SK-N-SH (cell line): ENCODE measurements at regions not wholly inside any gene's neighbourhood (a gene's known extent, or its start where the extent isn't known, plus 50 kb on each side); places are given as distances from the start of the nearest gene placed in this dataset.

Experiments used
- CTCF ChIA-PET: fragments of 300-600, 350-600 bp; formaldehyde crosslinking; extraction: SDS; loops from one replicate; lab custom pipeline; 2021; lab: Yijun Ruan, JAX
- POLR2A ChIA-PET: fragments of 350-600 bp; sonication (Branson Sonifier 250); formaldehyde crosslinking; extraction: SDS; loops from one replicate; lab custom pipeline; 2020; ENCODE audit warnings: antibody characterized with exemption, inconsistent platforms; lab: Yijun Ruan, JAX
- DNase-seq: peaks from one replicate; pipeline ENCODE4 v3.0.0; 2012
- H2AFZ ChIP-seq: fragments of 200-600 bp; sonication (generic); 2 replicates; pipeline ENCODE4 v1.8.1; 2016; ENCODE audit warnings: antibody characterized with exemption, mild to moderate bottlenecking, low read depth
- H3F3A ChIP-seq: fragments of 200-600 bp; sonication (generic); replicated peaks from 2 replicates; pipeline ENCODE3; 2016; ENCODE audit warnings: antibody characterized with exemption, mild to moderate bottlenecking; ENCODE audit not compliant: insufficient read depth
- H3K27ac ChIP-seq, 2 experiments: fragments of 200-500 bp in 1 of 2; fragments of 200-600 bp in 1 of 2; sonication (Bioruptor generic) in 1 of 2; sonication (generic), shearing (Covaris generic) in 1 of 2; 2 replicates each; pipeline versions ENCODE4 v1.5.1 to v1.6.1; 2014 to 2016; ENCODE audit warnings: low read depth in 2 of 2, inconsistent platforms in 1 of 2, low read length in 1 of 2, mild to moderate bottlenecking in 1 of 2, mixed read lengths in 1 of 2
- H3K27me3 ChIP-seq: fragments of 200-600 bp; sonication (generic), shearing (Covaris generic); 2 replicates; pipeline ENCODE4 v1.6.1; 2016; ENCODE audit warnings: mixed run types; ENCODE audit not compliant: insufficient read depth
- H3K36me3 ChIP-seq, 2 experiments: fragments of 200-500 bp in 1 of 2; fragments of 200-600 bp in 1 of 2; sonication (Bioruptor generic) in 1 of 2; sonication (generic) in 1 of 2; replicated peaks in 1 of 2; 2 replicates each; pipeline versions ENCODE3 to v1.5.1; 2014 to 2016; ENCODE audit warnings: low read length in 1 of 2, mild to moderate bottlenecking in 1 of 2; ENCODE audit not compliant: insufficient read depth in 2 of 2, control insufficient read depth in 1 of 2
- H3K4me1 ChIP-seq, 2 experiments: fragments of 200-500 bp in 1 of 2; fragments of 200-600 bp in 1 of 2; sonication (Bioruptor generic) in 1 of 2; sonication (generic), shearing (Covaris generic) in 1 of 2; 2 replicates each; pipeline versions ENCODE4 v1.5.1 to v1.6.1; 2014 to 2016; ENCODE audit warnings: low read depth in 1 of 2, low read length in 1 of 2, mixed run types in 1 of 2; ENCODE audit not compliant: insufficient read depth in 2 of 2, control insufficient read depth in 1 of 2
- H3K4me2 ChIP-seq: fragments of 200-600 bp; sonication (generic), shearing (Covaris generic); 2 replicates; pipeline ENCODE4 v1.6.1; 2017; ENCODE audit warnings: mixed run types
- H3K4me3 ChIP-seq, 2 experiments: fragments of 200-500 bp in 1 of 2; fragments of 200-600 bp in 1 of 2; sonication (Bioruptor generic) in 1 of 2; sonication (generic), shearing (Covaris generic) in 1 of 2; 2 replicates each; pipeline versions ENCODE4 v1.5.1 to v1.8.1; 2014 to 2016; ENCODE audit warnings: low read depth in 2 of 2, inconsistent platforms in 1 of 2, low read length in 1 of 2, mild to moderate bottlenecking in 1 of 2, mixed read lengths in 1 of 2, moderate library complexity in 1 of 2
- H3K79me2 ChIP-seq: fragments of 200-600 bp; sonication (generic); 2 replicates; pipeline ENCODE4 v1.8.1; 2017; ENCODE audit warnings: mild to moderate bottlenecking; ENCODE audit not compliant: insufficient read depth
- H3K9ac ChIP-seq: fragments of 200-600 bp; sonication (generic); 2 replicates; pipeline ENCODE4 v1.6.1; 2017; ENCODE audit warnings: mixed run types
- H3K9me2 ChIP-seq: fragments of 200-600 bp; sonication (generic); 2 replicates; pipeline ENCODE4 v1.6.1; 2017; ENCODE audit warnings: mixed run types
- H3K9me3 ChIP-seq: fragments of 200-600 bp; sonication (generic); 2 replicates; pipeline ENCODE4 v1.6.1; 2017; ENCODE audit warnings: mixed run types, mild to moderate bottlenecking, moderate library complexity
- H4K20me1 ChIP-seq: fragments of 200-600 bp; sonication (generic); 2 replicates; pipeline ENCODE4 v1.6.1; 2017; ENCODE audit warnings: mild to moderate bottlenecking, mixed run types; ENCODE audit not compliant: insufficient read depth
- ELF1 ChIP-seq: IDR thresholded peaks from 2 replicates; pipeline ENCODE4 v1.4.0; 2012
- EZH2phosphoT487 ChIP-seq: fragments of 200-600 bp; sonication (generic); IDR thresholded peaks from 2 replicates; pipeline ENCODE4 v1.6.1; 2017; ENCODE audit warnings: low read depth, mixed run types, mild to moderate bottlenecking, antibody characterized with exemption, moderate library complexity, borderline replicate concordance
- FOSL2 ChIP-seq: IDR thresholded peaks from 2 replicates; pipeline ENCODE4 v1.4.0; 2012; ENCODE audit warnings: low read depth, mild to moderate bottlenecking, moderate library complexity, borderline replicate concordance
- FOXJ3 ChIP-seq: sonication (generic); formaldehyde crosslinking; IDR thresholded peaks from 2 replicates; pipeline ENCODE4 v1.5.1; 2020; ENCODE audit warnings: mild to moderate bottlenecking, missing genetic modification reagents
- FOXM1 ChIP-seq: IDR thresholded peaks from 2 replicates; pipeline ENCODE4 v1.4.0; 2012; ENCODE audit warnings: low read depth, mild to moderate bottlenecking
- GABPA ChIP-seq: IDR thresholded peaks from 2 replicates; pipeline ENCODE4 v1.4.0; 2012; ENCODE audit warnings: low read depth, mild to moderate bottlenecking
- GATA2 ChIP-seq: sonication (generic); formaldehyde crosslinking; IDR thresholded peaks from 2 replicates; pipeline ENCODE4 v1.5.0; 2020; ENCODE audit warnings: mild to moderate bottlenecking, missing genetic modification reagents
- MEF2A ChIP-seq: IDR thresholded peaks from 2 replicates; pipeline ENCODE4 v1.4.0; 2012; ENCODE audit warnings: low read depth, borderline replicate concordance
- NRF1 ChIP-seq: IDR thresholded peaks from 2 replicates; pipeline ENCODE4 v1.6.1; 2012; ENCODE audit warnings: low read depth, mild to moderate bottlenecking, low read length
- POLR2AphosphoS5 ChIP-seq: IDR thresholded peaks from 2 replicates; pipeline ENCODE4 v1.6.1; 2012; ENCODE audit warnings: low read depth, low read length
- RAD21 ChIP-seq: IDR thresholded peaks from 2 replicates; pipeline ENCODE4 v1.6.1; 2012; ENCODE audit warnings: mild to moderate bottlenecking, low read length
- RFX5 ChIP-seq: IDR thresholded peaks from 2 replicates; pipeline ENCODE4 v1.6.1; 2012; ENCODE audit warnings: mild to moderate bottlenecking, improper control_type of control experiment, low read length
- SMC3 ChIP-seq: IDR thresholded peaks from 2 replicates; pipeline ENCODE4 v1.6.1; 2012; ENCODE audit warnings: low read depth, low read length, improper control_type of control experiment
- TAF1 ChIP-seq: IDR thresholded peaks from 2 replicates; pipeline ENCODE4 v1.6.1; 2012; ENCODE audit warnings: low read depth, mild to moderate bottlenecking, low read length, moderate library complexity, borderline replicate concordance
- TCF12 ChIP-seq: IDR thresholded peaks from 2 replicates; pipeline ENCODE4 v1.4.0; 2012
- TEAD4 ChIP-seq: IDR thresholded peaks from 2 replicates; pipeline ENCODE4 v1.4.0; 2012; ENCODE audit warnings: mild to moderate bottlenecking, borderline replicate concordance; ENCODE audit not compliant: insufficient read depth
- YY1 ChIP-seq: IDR thresholded peaks from 2 replicates; pipeline ENCODE4 v1.4.0; 2012; ENCODE audit warnings: low read depth, mild to moderate bottlenecking
- WGBS: methylation state at CpG from one replicate; pipeline ENCODE4 v1.1.6; 2017; ENCODE audit warnings: low lambda C conversion rate; 5-methylcytosine and 5-hydroxymethylcytosine counted together
- TF ChIP-seq, protein P1 (sequence below): IDR thresholded peaks from 2 replicates; pipeline ENCODE4; 2012
- TF ChIP-seq, protein P2 (sequence below): fragments of 200-600 bp; sonication (generic); IDR thresholded peaks from 2 replicates; pipeline ENCODE4 v1.6.1; 2017; ENCODE audit warnings: antibody characterized with exemption, mild to moderate bottlenecking, moderate library complexity
- TF ChIP-seq, protein P3 (sequence below): IDR thresholded peaks from 2 replicates; pipeline ENCODE4 v1.4.0; 2012; ENCODE audit warnings: low read depth, borderline replicate concordance
- TF ChIP-seq, protein P4 (sequence below): fragments of 150-350 bp; IDR thresholded peaks from 2 replicates; pipeline ENCODE4 v1.6.1; 2017; ENCODE audit warnings: antibody characterized with exemption, low read length, low read depth, borderline replicate concordance

DNA sequence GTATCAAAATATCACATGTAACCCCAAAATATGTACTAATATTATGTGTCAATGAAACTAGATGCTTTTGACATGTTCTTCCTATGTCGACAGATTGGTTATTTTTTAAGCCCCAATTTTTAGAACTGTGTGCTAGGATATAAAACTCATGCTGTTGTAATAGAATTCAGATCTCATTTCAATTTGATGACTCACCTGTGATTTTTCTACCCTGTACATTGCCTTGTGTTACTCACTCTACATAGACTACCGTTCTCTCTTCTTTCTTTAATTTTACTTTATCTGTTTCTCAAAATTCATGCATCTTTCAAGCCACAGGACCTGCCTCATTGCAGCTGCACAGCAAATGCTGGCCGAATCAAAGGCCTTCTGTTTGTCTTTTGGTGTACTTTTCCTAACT lies 284.5 kb downstream of the MAT2B start:
- CTCF ChIA-PET: no interaction called here

DNA sequence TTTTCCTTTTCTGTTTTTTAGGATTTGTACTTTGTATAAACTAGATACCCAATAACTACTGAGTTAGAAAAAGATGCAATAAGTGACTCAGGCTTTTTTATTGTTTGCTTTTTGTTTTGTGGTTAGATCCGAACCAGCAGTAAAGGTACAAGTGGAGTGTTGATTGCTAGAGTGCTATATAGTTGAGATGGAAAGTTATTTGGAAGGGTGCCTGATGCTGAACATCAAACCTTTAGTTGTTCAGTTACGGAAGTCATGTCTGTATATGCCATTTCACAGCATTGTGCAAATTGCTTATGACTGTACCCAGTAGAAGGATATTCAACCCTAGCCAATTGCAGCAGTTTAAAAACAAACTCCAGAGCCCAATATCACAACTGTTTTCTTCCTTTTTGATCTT lies 285.1 kb downstream of the MAT2B start:
- Histone ChIP-seq H3F3A (no peaks in the 10 kb centered on the region), H3K4me2 (no peak overlapping the region), H3K36me3 (no peaks in the 10 kb centered on the region), H3K9me2 (peaks cover 3% of the 10 kb centered on the region; the same call in 1 of the 2 replicates), H3K79me2 (no peaks in the 10 kb centered on the region), H3K4me3 (no peak overlapping the region), H3K27ac (no peak overlapping the region), H3K9me3 (no peaks in the 10 kb centered on the region), H3K27me3 (no peaks in the 10 kb centered on the region), H2AFZ (no peak overlapping the region), H3K4me1 (no peaks in the 10 kb centered on the region), H4K20me1 (no peaks in the 10 kb centered on the region), H3K9ac (no peak overlapping the region)
- ChIA-PET POLR2A (no interaction called here), CTCF (no interaction called here)
- TF ChIP-seq NRF1 (no peak), ELF1 (no peak), POLR2AphosphoS5 (no peak), GABPA (no peak), RFX5 (no peak), RAD21 (no peak), EZH2phosphoT487 (no peak), TAF1 (no peak), FOSL2 (no peak), YY1 (no peak)
- TF ChIP-seq, protein P1, sequence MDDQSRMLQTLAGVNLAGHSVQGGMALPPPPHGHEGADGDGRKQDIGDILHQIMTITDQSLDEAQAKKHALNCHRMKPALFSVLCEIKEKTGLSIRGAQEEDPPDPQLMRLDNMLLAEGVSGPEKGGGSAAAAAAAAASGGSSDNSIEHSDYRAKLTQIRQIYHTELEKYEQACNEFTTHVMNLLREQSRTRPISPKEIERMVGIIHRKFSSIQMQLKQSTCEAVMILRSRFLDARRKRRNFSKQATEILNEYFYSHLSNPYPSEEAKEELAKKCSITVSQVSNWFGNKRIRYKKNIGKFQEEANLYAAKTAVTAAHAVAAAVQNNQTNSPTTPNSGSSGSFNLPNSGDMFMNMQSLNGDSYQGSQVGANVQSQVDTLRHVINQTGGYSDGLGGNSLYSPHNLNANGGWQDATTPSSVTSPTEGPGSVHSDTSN: no peak
- TF ChIP-seq, protein P2, sequence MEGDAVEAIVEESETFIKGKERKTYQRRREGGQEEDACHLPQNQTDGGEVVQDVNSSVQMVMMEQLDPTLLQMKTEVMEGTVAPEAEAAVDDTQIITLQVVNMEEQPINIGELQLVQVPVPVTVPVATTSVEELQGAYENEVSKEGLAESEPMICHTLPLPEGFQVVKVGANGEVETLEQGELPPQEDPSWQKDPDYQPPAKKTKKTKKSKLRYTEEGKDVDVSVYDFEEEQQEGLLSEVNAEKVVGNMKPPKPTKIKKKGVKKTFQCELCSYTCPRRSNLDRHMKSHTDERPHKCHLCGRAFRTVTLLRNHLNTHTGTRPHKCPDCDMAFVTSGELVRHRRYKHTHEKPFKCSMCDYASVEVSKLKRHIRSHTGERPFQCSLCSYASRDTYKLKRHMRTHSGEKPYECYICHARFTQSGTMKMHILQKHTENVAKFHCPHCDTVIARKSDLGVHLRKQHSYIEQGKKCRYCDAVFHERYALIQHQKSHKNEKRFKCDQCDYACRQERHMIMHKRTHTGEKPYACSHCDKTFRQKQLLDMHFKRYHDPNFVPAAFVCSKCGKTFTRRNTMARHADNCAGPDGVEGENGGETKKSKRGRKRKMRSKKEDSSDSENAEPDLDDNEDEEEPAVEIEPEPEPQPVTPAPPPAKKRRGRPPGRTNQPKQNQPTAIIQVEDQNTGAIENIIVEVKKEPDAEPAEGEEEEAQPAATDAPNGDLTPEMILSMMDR: no peak
- DNase-seq: no peak
- WGBS: 65% methylated on average over 2 of the region's 2 CpGs

More for the DNA sequence above, 284.5 kb downstream of the MAT2B start:
- H3F3A ChIP-seq: no peaks in the 10 kb centered on the region
- H3K27ac ChIP-seq: no peak overlapping the region
- H2AFZ ChIP-seq: no peak overlapping the region
- no peaks in the 10 kb centered on the region for H3K27me3 ChIP-seq
- POLR2A ChIA-PET: no interaction called here
- no peaks in the 10 kb centered on the region for H3K9me3 ChIP-seq
- H3K36me3 ChIP-seq: no peaks in the 10 kb centered on the region
- H4K20me1 ChIP-seq: no peaks in the 10 kb centered on the region
- TF ChIP-seq FOXM1: no peak
- no peak for TF ChIP-seq RAD21
- no peak for TF ChIP-seq GATA2
- no peak for TF ChIP-seq SMC3
- TF ChIP-seq NRF1: no peak
- TF ChIP-seq FOXJ3 (CRISPR knock-in tag): no peak
- no peak for TF ChIP-seq TCF12
- TF ChIP-seq, protein P3, sequence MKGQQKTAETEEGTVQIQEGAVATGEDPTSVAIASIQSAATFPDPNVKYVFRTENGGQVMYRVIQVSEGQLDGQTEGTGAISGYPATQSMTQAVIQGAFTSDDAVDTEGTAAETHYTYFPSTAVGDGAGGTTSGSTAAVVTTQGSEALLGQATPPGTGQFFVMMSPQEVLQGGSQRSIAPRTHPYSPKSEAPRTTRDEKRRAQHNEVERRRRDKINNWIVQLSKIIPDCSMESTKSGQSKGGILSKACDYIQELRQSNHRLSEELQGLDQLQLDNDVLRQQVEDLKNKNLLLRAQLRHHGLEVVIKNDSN: no peak
- TF ChIP-seq TAF1: no peak
- TF ChIP-seq, protein P4, sequence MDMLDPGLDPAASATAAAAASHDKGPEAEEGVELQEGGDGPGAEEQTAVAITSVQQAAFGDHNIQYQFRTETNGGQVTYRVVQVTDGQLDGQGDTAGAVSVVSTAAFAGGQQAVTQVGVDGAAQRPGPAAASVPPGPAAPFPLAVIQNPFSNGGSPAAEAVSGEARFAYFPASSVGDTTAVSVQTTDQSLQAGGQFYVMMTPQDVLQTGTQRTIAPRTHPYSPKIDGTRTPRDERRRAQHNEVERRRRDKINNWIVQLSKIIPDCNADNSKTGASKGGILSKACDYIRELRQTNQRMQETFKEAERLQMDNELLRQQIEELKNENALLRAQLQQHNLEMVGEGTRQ: no peak
- no peak for TF ChIP-seq TEAD4
- no peak for TF ChIP-seq POLR2AphosphoS5
- TF ChIP-seq MEF2A: no peak
- TF ChIP-seq EZH2phosphoT487: no peak
- TF ChIP-seq, protein P1: no peak
- DNase-seq: no peak
- peaks cover 3% of the 10 kb centered on the region; the same call in 1 of the 2 replicates for H3K9me2 ChIP-seq
- 39% methylated on average over 3 of the region's 3 CpGs for WGBS
- no peak overlapping the region for H3K4me3 ChIP-seq
- no peak overlapping the region for H3K4me2 ChIP-seq
- no peak overlapping the region for H3K9ac ChIP-seq
- H3K79me2 ChIP-seq: no peaks in the 10 kb centered on the region
- no peaks in the 10 kb centered on the region for H3K4me1 ChIP-seq
